ENCODE measurements at regions not wholly inside any gene's neighbourhood (a gene's known extent, or its start where the extent isn't known, plus 50 kb on each side); places are given as distances from the start of the nearest gene placed in this dataset.

GRCh38 chr6:27157459-27158315 lies 89.8 kb upstream of the PRSS16 start:
- no peak for TF ChIP-seq MYC (IDR thresholded peaks at IDR 0.05; ENCODE audit: low read depth, low read length)
- peak; percentile 56 for TF ChIP-seq CTCF (IDR thresholded peaks at IDR 0.05; ENCODE audit: low read depth, low read length)
- TF ChIP-seq POLR2A (IDR thresholded peaks at IDR 0.05; ENCODE audit: extremely low read depth, insufficient read length): no peak
- H3K4me3 ChIP-seq (ENCODE audit: low read depth, low read length): peak overlapping the region; percentile 60
- DNase-seq (ENCODE audit: low read depth): peak; percentile 80

GRCh38 chr6:27158316-27158643 lies 89.2 kb upstream of the PRSS16 start:
- no peak for TF ChIP-seq MYC (IDR thresholded peaks at IDR 0.05; ENCODE audit: low read depth, low read length)
- no peak for TF ChIP-seq POLR2A (IDR thresholded peaks at IDR 0.05; ENCODE audit: extremely low read depth, insufficient read length)
- TF ChIP-seq, protein P1, sequence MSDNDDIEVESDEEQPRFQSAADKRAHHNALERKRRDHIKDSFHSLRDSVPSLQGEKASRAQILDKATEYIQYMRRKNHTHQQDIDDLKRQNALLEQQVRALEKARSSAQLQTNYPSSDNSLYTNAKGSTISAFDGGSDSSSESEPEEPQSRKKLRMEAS (IDR thresholded peaks at IDR 0.05; ENCODE audit: low read depth, low read length): no peak
- TF ChIP-seq CTCF (IDR thresholded peaks at IDR 0.05; ENCODE audit: low read depth, low read length): no peak
- H3K4me3 ChIP-seq (ENCODE audit: low read depth, low read length): peak overlapping the region; percentile 60
- no peak for DNase-seq (ENCODE audit: low read depth)

DNA sequence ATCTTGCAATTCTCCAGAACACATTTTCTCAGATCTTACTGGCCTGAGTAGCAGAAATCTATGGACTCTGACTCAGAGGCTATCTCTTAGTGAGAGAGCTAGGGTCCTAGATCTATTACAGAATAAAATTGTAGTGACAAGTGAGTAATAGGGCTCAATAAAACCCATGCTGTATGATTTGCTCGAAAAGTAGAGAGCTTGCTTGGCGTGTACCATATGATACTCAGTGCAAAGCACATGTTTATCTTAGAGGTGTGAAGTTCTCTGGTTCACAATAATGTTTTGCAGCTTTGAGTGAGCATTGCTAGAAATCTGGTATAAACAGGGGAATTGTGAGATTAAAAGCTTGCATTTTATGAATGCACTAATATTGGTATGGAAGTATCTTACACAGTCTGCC lies 87.8 kb upstream of the PRSS16 start:
- no peak for DNase-seq (ENCODE audit: low read depth)
- TF ChIP-seq POLR2A (IDR thresholded peaks at IDR 0.05; ENCODE audit: extremely low read depth, insufficient read length) (no peak), CTCF (IDR thresholded peaks at IDR 0.05; ENCODE audit: low read depth, low read length) (no peak), MYC (IDR thresholded peaks at IDR 0.05; ENCODE audit: low read depth, low read length) (no peak)
- TF ChIP-seq, protein P1 (IDR thresholded peaks at IDR 0.05; ENCODE audit: low read depth, low read length): no peak
- no peak overlapping the region for H3K4me3 ChIP-seq (ENCODE audit: low read depth, low read length)

DNA sequence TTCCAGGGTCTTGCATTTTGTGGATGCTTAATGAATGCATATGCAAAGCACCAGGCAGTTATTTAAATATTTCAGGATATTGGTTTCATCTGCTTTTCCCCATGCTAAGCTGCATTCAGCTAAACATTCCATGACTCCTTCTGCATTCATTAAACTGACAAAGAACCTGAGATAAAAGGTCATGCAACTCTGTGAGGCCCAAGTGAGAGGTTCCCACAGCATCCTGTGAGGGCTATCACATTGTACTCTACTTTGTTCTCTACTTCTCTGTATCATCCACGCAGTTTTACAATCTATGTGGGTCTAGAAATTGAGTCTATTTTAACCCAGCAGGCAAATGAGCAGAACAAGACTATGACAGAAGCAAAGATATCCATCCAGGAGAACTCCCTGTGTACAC lies 86.4 kb upstream of the PRSS16 start:
- TF ChIP-seq, protein P1 (IDR thresholded peaks at IDR 0.05; ENCODE audit: low read depth, low read length): no peak
- TF ChIP-seq POLR2A (IDR thresholded peaks at IDR 0.05; ENCODE audit: extremely low read depth, insufficient read length): no peak
- no peak for TF ChIP-seq CTCF (IDR thresholded peaks at IDR 0.05; ENCODE audit: low read depth, low read length)
- no peak for TF ChIP-seq MYC (IDR thresholded peaks at IDR 0.05; ENCODE audit: low read depth, low read length)
- no peak overlapping the region for H3K4me3 ChIP-seq (ENCODE audit: low read depth, low read length)
- DNase-seq (ENCODE audit: low read depth): no peak

DNA sequence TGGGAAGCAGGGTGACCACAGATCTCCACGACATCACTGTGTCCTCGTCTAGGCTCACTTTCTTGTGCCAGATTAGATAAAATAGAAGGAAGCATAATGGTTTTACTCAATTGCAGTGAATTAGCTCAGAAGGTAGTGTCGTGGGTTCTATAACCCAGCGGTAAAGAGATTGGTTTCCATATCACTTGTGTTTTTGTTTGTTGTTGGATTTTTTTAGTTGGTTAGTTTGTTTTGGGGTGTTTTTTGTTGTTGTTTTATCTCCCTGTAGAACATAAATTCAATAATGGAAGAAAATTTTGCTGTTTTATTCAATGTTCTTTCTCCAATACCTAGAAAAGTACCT lies 85.9 kb upstream of the PRSS16 start:
- H3K4me3 ChIP-seq (ENCODE audit: low read depth, low read length): no peak overlapping the region
- DNase-seq (ENCODE audit: low read depth): no peak
- no peak for TF ChIP-seq MYC (IDR thresholded peaks at IDR 0.05; ENCODE audit: low read depth, low read length)
- TF ChIP-seq, protein P1 (IDR thresholded peaks at IDR 0.05; ENCODE audit: low read depth, low read length): no peak
- TF ChIP-seq POLR2A (IDR thresholded peaks at IDR 0.05; ENCODE audit: extremely low read depth, insufficient read length): no peak
- no peak for TF ChIP-seq CTCF (IDR thresholded peaks at IDR 0.05; ENCODE audit: low read depth, low read length)

Measured in NB4 (cell line).